Middle frontal gyrus (tissue), 1 donor: ENCODE measurements at regions not wholly inside any gene's neighbourhood (a gene's known extent, or its start where the extent isn't known, plus 50 kb on each side); places are given as distances from the start of the nearest gene placed in this dataset.
A peak's percentile ranks its signal among the peaks of the same experiment; 100 is the strongest.

ENCODE experiments used
- DNase-seq: peaks from one replicate; pipeline ENCODE4 v3.0.0-alpha.2; 2015; ENCODE audit warnings: low spot score; ENCODE audit errors: extremely low spot score

GRCh38 chr10:107873007-107873406 is 708.5 kb upstream of the SORCS1 start:
- DNase-seq, result no peak

- no peak for DNase-seq
Observed at GRCh38 chr10:107865691-107866090, 701.2 kb upstream of the SORCS1 start.

GRCh38 chr10:107859065-107859464 is 694.6 kb upstream of the SORCS1 start:
- DNase-seq, result no peak

- DNase-seq, result no peak
Observed at GRCh38 chr10:107856047-107856315, 691.5 kb upstream of the SORCS1 start.

- no peak for DNase-seq
Observed at GRCh38 chr10:107855301-107856046, 691.0 kb upstream of the SORCS1 start.

- DNase-seq, result no peak
Observed at GRCh38 chr10:107848726-107849360, 684.3 kb upstream of the SORCS1 start.

GRCh38 chr10:107847620-107848019 is 683.1 kb upstream of the SORCS1 start:
- no peak for DNase-seq

- no peak for DNase-seq
Observed at GRCh38 chr10:107834706-107835105, 670.2 kb upstream of the SORCS1 start.

- no peak for DNase-seq
Observed at GRCh38 chr10:107831772-107832171, 667.3 kb upstream of the SORCS1 start.

- no peak for DNase-seq
Observed at GRCh38 chr10:107829161-107829560, 664.7 kb upstream of the SORCS1 start.

- DNase-seq, result no peak
Observed at GRCh38 chr10:107826171-107826570, 661.7 kb upstream of the SORCS1 start.

- peak; percentile 5 for DNase-seq
Observed at GRCh38 chr10:107814865-107815487, 650.5 kb upstream of the SORCS1 start.

GRCh38 chr10:107813451-107814162 is 649.1 kb upstream of the SORCS1 start:
- no peak for DNase-seq

GRCh38 chr10:107809889-107810288 is 645.4 kb upstream of the SORCS1 start:
- no peak for DNase-seq

GRCh38 chr10:107807836-107808235 is 643.3 kb upstream of the SORCS1 start:
- no peak for DNase-seq

- no peak for DNase-seq
Observed at GRCh38 chr10:107806026-107806425, 641.5 kb upstream of the SORCS1 start.

- DNase-seq, result no peak
Observed at GRCh38 chr10:107803546-107803945, 639.0 kb upstream of the SORCS1 start.

- no peak for DNase-seq
Observed at GRCh38 chr10:107800061-107800460, 635.6 kb upstream of the SORCS1 start.

GRCh38 chr10:107790271-107790670 is 625.8 kb upstream of the SORCS1 start:
- no peak for DNase-seq

- no peak for DNase-seq
Observed at GRCh38 chr10:107771066-107771465, 606.6 kb upstream of the SORCS1 start.

- DNase-seq, result no peak
Observed at GRCh38 chr10:107767185-107767584, 602.7 kb upstream of the SORCS1 start.

- no peak for DNase-seq
Observed at GRCh38 chr10:107754814-107755213, 590.3 kb upstream of the SORCS1 start.
